ENCODE measurements at regions not wholly inside any gene's neighbourhood (a gene's known extent, or its start where the extent isn't known, plus 50 kb on each side); places are given as distances from the start of the nearest gene placed in this dataset.

DNA sequence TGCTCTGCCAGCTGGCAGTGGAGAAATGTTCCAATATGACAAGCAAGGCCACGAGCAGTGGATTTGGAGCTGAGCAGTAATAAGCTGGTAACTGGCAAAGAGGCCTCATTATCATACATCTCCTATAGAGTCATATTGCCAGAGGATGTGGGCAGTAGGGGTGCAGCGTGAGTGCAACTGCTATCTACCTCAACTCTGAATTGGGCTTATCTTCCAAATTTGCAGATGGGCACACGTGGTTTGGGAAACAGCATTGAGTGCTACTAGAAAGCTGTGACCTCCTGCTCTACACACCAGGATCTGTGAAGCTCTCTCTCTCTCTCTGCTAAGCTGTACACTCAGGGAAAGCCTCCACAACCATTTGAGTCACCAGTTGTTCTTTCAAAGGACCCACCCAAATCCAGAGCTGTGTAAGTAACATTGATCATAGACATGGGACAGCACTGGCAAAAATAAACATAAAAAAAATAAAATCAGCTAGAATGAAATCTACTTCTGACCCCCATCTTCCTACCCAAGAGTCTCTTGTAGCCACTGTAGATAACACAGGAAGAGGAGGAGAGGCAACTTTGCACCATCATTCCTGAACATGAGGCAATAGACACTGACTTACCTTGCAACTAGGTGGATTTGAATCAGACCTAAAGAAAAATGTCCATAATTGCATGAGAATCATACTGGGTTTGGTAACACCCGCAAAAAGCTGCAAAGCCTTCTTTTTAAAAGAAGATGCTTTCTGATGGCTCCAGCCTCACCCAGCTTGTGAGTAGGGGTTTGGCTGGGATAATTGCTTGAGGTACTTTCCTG is 82.9 kb upstream of the THBS1 start:
- Histone ChIP-seq H2AK5ac (ENCODE audit: low read depth, low read length) (no peak overlapping the region), H3K9ac (replicated peaks in 1 of 4; ENCODE audit: extremely low read depth in 1 of 4, low read depth in 3 of 4, low read length in 3 of 4) (no peak overlapping the region), H3K4me2 (ENCODE audit: insufficient read depth in 1 of 2, low read depth in 2 of 2, low read length in 2 of 2) (no peak overlapping the region), H3K4me3 (ENCODE audit: extremely low read depth in 1 of 4, insufficient read depth in 2 of 4, low read depth in 3 of 4, low read length in 4 of 4) (no peak overlapping the region), H2BK5ac (ENCODE audit: low read depth, low read length) (0 out of 2 replicates have a peak overlapping the region, but pooled peaks have one; percentile 9), H3K36me3 (ENCODE audit: control insufficient read depth in 2 of 4, insufficient read depth in 4 of 4, low read length in 3 of 4) (no peaks in the 10 kb centered on the region), H2BK12ac (ENCODE audit: low read depth, low read length) (no peak overlapping the region), H3K56ac (replicated peaks; ENCODE audit: insufficient read length, low read depth, low read length) (no peak overlapping the region), H3K4ac (replicated peaks; ENCODE audit: insufficient read length, low read depth, low read length) (no peak overlapping the region), H3K27me3 (replicated peaks in 1 of 4; ENCODE audit: control insufficient read depth in 3 of 4, extremely low read depth in 1 of 4, insufficient read depth in 3 of 4, low read length in 3 of 4) (no peaks in the 10 kb centered on the region), H3K9me3 (ENCODE audit: insufficient read depth in 2 of 2, low read depth in 1 of 2, low read length in 1 of 2) (no peaks in the 10 kb centered on the region), H3K79me1 (ENCODE audit: low read depth, low read length) (no peaks in the 10 kb centered on the region), H2AFZ (ENCODE audit: low read length) (no peak overlapping the region), H4K91ac (replicated peaks; ENCODE audit: insufficient read length, low read length) (no peak overlapping the region), H2BK20ac (ENCODE audit: low read length) (no peak overlapping the region), H3K23me2 (ENCODE audit: low read depth, low read length) (no peaks in the 10 kb centered on the region), H2BK120ac (replicated peaks; ENCODE audit: low read depth, low read length) (no peak overlapping the region), H3K79me2 (ENCODE audit: control insufficient read depth in 1 of 2, insufficient read depth in 2 of 2, low read length in 2 of 2) (no peaks in the 10 kb centered on the region), H3K14ac (ENCODE audit: insufficient read length) (no peak overlapping the region), H4K8ac (ENCODE audit: extremely low read depth, insufficient read depth, low read length) (no peak overlapping the region), H4K20me1 (replicated peaks in 1 of 2; ENCODE audit: control insufficient read depth in 1 of 2, insufficient read depth in 2 of 2, low read length in 2 of 2) (no peaks in the 10 kb centered on the region), H3K18ac (ENCODE audit: extremely low read depth, low read length) (no peak overlapping the region), H3K23ac (ENCODE audit: insufficient read length) (no peak overlapping the region), H2BK15ac (ENCODE audit: low read length) (no peak overlapping the region), H3K4me1 (replicated peaks in 1 of 4; ENCODE audit: control insufficient read depth in 3 of 4, insufficient read depth in 4 of 4, low read length in 3 of 4) (no peaks in the 10 kb centered on the region), H3K27ac (ENCODE audit: low read depth, low read length) (no peak overlapping the region), H4K5ac (ENCODE audit: insufficient read length, low read depth, low read length) (no peak overlapping the region)
- ChIA-PET CTCF (ENCODE audit: partially characterized antibody) (interaction anchor here (1.0 to 2.2 kb wide), 7 partner anchors 13 to 185 kb away, joined by 3 to 6 read pairs (median 3); no protein-coding TSS in a partner anchor), POLR2A (ENCODE audit: partially characterized antibody) (interaction anchor here (5.2 kb wide), 1 partner anchor 83 kb away, joined by 17 read pairs; the partner anchor contains the start of gene THBS1)
- 63% methylated on average over 4 of the region's 4 CpGs; no CpG with 5 or more reads in 1 of the 2 experiments for WGBS, 2 experiments (ENCODE audit: extremely low coverage in 1 of 2, insufficient coverage in 1 of 2, insufficient read length in 1 of 2, insufficient replicate concordance in 2 of 2, low coverage in 1 of 2, low lambda C conversion rate in 2 of 2, missing lambda C conversion rate in 1 of 2)
- DNase-seq (ENCODE audit: low read depth in 1 of 2, low spot score in 2 of 2) (no peak), FAIRE-seq (no peak)
- TF ChIP-seq EP300 (IDR thresholded peaks at IDR 0.05; ENCODE audit: borderline replicate concordance in 1 of 2, low read depth in 2 of 2, low read length in 2 of 2), result no peak
- TF ChIP-seq CHD1 (IDR thresholded peaks at IDR 0.05; ENCODE audit: low read depth, low read length), result no peak
- no peak for TF ChIP-seq FOSL1 (IDR thresholded peaks at IDR 0.05; ENCODE audit: insufficient read depth, low read depth, low read length)
- no peak for TF ChIP-seq CTCF (IDR thresholded peaks at IDR 0.05; ENCODE audit: control extremely low read depth in 1 of 3, insufficient read depth in 1 of 3, low read depth in 1 of 3, low read length in 3 of 3)
- no peak for TF ChIP-seq KDM4A (IDR thresholded peaks at IDR 0.05; ENCODE audit: low read depth, low read length, severe bottlenecking)
- TF ChIP-seq SRF (IDR thresholded peaks at IDR 0.05; ENCODE audit: low read depth, low read length), result no peak
- no peak for TF ChIP-seq HDAC2 (IDR thresholded peaks at IDR 0.05; ENCODE audit: borderline replicate concordance in 1 of 2, low read depth in 2 of 2, low read length in 2 of 2)
- TF ChIP-seq CTBP2 (IDR thresholded peaks at IDR 0.05; ENCODE audit: borderline replicate concordance, insufficient read depth, insufficient read length, low read length), result no peak
- TF ChIP-seq BRCA1 (IDR thresholded peaks at IDR 0.05; ENCODE audit: low read depth, low read length), result no peak
